Stimulated activated CD8-positive, alpha-beta memory T cell treated with anti-CD3 and anti-CD28 coated beads, Interleukin-15, amount 100 ng/mL, for 48 hours (primary cell): ENCODE measurements at regions not wholly inside any gene's neighbourhood (a gene's known extent, or its start where the extent isn't known, plus 50 kb on each side); places are given as distances from the start of the nearest gene placed in this dataset.

ENCODE experiments used
- DNase-seq, 2 donors: peaks; one replicate each; pipeline ENCODE4 v3.0.0-alpha.2; 2020; ENCODE audit warnings: low read depth in 2 of 2

DNA sequence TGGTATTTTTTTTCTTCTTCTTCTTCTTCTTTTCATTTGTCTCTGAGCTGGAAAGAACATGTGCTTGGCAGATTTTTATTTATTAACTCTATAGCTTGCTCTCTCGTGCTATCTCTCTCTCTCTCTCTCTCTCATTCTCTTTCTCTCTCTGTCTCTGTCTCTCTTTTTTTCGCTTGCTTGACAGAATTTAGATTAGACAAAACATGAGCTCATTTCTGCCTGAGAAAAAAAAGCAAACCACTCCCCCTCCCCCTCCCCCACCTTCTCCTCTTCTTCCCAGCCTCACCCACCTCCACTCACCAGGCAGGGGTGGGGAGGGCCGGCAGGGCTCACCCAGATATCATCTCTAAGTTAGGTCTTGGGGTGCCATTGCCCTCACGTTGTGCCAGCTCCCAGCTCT is 81.5 kb downstream of the PJA1 start:
- DNase-seq, result no peak

DNA sequence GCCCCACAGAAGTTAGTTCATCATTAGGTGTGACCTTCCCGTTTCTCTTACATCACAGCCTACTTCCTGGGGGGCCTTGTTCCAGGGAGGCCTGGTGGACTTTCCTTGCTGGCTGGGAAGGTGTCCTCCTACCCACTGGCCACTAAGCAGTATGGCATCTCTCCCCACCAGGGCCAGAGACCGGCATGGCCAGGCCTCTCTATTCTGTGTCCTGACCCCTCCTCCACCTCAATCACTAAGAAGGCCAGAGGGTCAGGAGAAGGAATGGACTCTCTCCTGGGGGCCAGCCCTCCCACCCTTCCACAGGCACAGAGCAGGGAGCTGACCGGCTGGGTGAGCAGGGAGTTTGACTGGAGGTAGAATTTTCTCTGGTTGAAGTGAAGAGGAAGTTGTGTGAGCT is 81.9 kb downstream of the PJA1 start:
- no peak for DNase-seq

DNA sequence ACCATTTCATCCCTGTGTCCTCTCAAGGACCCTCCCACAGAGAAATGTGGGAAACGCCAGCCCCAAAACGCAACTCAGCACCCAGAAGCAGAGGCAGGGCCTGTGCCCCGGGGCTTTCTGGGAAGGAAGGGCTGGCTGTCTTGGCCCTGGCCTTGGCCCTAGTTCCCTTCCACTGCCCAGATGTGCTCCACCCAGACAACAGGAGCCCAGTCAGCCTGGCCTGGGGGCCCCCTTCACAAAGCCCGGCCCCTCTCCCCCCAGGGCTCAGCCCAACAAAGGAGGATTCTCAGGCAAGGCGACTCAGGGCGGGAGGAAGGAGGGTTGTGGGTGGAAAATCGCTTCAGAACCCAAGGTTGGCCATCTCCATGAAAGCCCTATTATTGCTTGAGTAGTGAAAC is 82.5 kb downstream of the PJA1 start:
- DNase-seq, result no peak

DNA sequence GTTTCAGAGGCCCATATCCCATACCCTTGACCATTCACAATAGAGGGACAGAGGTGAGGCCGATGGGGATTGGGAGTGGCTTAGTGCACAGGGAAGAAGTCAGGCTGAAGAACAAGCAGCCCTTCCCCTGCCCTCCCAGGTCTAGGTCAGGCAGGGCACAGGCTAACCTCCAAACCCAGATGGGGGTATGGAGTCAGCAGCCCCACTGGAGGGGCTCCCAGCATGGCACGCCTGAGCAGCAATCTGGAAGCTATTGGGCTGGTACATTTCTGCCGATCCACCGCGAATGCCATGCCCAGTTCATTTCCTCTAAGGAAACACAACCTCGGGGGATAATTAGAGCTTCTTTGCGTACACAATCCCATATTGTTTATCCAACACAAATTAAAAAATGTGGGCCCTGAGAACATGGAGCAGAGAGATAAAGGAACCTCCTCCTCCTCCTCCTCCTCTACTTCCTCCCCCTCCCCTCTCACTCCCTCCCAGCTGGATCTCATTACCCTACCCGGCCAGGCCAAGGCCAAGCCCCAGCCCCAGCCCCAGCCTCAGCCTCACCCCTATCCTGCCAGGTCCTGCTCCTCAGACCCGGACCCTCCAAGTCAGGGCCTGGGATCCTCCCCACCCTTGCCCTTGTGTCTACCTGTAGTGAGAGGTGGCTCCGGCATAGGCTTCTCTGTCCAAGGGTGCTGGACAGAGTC is 83.0 kb downstream of the PJA1 start:
- no peak for DNase-seq

DNA sequence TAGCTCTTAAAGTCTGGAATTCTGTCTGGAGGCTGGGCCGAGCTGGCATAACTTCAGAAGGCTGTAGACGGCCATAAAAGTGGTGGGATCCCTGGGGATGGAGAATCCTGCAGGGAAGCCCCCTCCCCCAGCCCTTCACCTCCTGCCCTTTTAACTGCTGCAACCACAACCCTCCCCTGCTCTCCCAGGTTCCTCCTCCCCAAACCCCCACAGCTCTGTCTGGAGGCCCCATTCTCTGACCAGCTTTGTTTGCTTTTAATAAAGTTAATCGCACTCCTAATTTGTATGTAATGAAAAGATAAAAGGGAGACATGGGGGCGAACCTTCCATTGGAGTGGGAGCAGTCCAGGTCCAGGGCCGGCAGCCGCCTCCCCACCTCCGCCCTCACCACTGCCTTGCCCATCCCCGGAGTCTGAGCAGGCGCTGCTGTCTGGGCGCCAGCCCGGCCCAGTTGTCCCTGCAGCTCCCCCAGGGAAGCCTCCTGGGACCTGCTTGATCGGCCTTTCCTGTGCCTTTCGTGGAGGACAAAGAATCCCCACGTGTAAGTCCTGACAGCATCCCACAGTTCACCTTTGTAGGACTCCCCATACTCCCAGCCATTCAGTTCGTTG is 84.3 kb downstream of the PJA1 start:
- no peak for DNase-seq

DNA sequence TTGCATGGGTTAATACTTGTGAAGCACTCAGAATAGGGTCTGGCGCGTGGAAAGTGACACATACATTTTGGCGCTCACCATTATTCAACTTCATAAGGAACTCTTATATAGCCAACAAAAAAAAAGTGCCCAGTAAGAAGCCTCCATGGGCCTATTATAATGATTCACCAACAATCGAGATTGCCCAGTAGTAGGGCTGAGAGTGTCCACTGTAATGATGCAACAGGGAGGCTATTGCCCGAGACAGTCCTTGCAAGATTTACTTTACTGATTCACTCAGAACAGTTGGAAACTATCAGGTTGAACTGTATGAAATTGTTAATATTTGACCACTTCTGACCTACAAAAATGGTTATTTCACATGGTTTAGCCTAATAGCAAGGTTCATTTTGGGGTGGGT is 86.0 kb downstream of the PJA1 start:
- DNase-seq, result no peak

DNA sequence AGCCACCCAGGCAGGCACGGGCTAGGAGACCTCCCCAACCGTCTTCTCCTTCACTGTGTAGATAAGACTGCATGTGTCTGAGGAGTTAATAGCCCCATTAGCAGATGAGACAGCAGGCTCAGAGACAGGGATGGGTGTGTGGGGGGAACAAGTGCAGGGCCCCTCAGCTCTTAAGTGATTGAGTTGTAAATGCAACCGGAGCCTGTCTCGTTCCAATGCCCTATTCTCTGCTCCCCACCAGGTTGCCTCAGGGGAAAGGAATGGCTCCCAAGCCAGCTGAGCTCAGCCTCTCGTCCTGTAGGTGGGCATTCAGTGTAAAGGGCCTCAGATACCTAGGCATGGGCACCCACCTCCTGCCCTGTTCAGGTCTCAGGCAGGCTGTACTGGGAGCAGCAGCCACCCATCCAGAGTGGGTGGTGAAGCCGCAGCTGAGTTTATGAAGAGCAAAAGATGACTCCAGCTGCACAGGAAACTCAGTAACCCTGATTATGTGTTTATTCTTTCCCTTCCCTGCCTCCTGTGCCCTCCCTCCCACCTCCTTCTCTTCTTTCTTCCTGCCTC is 87.3 kb downstream of the PJA1 start:
- DNase-seq, result no peak

DNA sequence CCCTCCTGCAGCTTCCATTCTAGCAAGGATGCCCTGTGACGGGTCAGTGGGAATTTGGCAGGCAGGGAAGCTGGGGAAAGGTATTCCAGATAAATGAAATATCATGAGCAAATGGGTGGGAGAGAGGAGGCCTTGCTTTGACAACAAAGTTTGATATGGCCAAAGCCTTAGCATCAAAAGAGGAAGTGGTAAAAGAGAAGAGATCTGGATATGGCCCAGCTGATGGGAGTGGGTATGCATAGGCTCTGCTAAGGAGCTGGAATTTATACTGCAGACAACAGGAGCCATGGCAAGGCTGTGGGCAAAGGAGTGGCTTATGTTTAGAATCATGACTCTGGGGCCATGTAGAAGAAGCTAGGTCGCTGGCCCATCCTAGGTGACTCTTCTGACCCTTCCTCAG is 89.2 kb downstream of the PJA1 start:
- no peak for DNase-seq

DNA sequence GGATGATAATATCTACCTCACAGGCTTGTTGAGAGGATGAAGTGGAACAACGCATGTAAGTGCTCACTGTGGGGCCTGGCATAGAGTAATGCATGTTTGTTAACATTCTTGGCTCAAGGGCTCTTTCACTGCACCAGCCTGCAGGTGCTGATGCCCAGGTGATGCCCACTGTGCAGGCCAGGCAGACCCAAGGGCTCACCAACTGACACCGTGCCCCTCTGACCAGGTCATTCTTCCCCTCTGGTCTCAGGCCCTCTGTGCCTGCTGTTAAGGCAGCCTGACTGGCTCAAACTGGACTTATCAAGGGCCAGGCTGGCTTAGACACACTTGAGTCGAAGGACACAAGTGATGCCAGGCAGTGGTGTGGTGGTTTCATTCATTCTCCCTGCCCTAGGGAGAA is 90.5 kb downstream of the PJA1 start:
- DNase-seq, result no peak

DNA sequence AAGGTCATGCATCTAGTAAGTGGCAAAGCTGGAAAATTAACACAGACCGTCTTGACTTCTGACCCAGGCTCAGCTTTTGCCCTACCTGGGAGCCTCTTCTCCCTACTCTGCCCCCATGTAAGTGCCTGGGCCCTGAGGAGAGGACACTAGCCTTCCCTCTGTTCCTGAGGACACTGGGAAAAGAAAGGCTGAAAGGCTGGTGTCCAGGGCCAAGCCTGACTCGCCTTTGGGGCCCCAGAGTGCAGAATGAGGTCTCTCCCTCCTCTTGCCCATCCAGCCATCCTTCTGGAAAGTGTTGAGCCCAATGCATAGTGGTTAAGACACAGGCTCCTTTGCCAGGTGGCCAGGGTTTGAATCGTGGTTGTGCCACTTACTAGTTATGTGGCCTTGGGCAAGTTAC is 91.5 kb downstream of the PJA1 start:
- DNase-seq, result no peak

DNA sequence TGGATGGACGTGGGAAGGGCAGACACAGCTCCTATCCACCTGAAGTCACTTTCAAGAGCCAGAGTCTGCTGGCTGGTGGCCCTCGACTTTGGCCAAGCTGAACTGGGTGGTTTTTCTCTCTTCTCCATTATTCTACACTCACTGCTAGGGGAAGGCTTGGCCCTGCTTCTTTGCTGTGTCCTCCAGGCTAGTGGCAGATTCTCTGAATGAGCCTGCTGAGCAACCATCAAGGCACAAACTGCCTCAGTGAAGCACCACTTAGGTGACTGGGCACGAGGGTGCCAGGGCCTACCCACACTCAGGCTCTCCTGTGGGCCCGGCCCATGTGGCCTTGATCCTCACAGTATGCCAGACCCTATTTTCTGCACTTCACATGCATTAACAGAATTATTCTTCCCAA is 92.0 kb downstream of the PJA1 start:
- no peak for DNase-seq

DNA sequence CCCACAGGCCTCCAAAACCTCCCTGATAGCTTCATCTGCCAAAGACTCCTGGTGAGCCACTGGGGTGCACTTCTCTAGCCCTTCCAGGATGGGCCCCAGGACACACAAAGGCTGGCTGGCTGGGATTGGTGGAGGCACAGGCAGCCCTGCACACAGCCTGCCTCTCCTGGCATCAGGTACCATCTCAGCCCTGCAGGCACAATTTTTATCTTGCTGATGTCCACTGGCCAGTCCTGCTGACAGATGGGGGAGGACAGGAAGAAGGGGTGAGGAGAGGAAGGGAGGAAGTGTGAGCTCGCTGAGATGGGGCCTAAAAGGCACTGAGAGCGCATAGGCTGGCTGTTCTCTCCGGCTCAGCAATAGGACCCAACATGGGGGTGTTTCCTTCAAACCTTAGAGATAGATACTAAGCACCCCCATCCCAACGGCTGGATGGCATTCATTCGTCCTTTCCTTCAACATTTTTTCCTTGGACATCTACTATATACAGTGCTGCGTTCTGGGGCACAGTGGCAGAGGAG is 92.7 kb downstream of the PJA1 start:
- no peak for DNase-seq

DNA sequence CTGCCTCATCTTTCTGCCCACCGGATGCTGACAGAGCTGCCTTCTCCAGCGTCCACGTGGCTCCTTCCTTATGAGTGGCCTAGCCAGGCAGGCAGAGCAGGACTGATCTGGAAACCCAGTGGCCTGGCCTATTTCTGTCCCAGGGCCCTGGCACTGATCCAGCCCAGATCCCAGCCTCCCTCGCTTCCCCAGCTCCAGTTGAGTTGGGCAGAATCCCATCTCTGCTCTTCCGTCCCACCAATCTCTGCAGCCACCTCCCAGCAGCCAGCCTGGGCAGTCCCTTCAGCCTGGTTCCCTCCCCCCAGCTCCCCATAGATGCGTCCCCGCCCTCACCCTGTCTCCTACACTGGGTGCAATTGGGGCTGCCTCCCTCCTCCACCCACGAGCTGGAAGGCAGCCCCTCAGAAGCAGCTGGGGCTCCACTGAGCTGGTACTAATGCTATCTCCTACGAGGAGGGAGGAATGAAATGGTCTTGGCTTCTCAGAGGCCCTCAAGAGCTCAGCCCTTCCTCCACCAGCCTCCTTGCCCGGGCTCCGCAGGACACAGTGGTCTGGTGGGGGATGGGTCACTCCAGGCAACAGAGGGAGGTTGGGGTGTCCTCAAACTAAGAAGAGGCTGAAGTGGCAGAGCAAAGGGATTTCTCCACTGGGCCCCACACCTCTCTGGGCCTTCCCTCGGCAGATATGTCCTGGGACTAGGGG is 94.2 kb downstream of the PJA1 start:
- no peak for DNase-seq

DNA sequence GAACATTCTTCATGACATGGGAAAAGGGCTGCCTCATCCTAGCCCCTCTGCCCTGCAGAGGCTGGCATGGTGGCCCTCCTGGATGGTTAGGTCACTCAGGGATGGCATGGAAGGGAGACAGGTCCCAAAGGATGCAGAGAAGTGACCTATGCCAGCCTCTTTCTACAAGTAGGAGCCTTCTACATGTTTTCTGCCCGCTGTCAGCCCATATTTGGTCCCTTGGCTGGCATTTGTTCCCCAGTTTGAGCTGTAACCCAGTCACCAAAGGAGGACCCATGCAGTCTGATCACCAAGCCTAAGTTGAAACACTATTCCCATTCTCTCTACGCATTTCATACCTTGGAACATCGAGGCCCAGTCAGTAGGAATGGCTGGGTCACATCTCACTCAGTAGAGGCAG is 95.4 kb downstream of the PJA1 start:
- no peak for DNase-seq

DNA sequence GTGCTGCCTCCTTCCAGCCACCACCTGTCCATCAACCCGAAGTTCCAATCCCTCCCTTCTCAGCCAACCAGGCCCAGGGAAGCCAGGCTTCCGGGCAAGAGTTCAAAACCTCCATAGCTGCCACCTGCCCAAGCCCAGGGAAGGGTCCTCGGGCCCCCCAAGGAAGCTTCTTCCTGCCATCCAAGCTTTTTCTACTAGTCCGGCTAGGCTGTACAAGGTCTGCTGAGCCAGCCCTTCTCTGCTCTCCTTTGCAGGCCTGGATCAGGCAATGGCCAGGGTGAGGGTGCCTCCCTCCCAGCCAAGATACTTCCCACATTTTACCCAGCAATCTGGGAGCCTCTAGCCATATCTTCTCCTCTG is 96.2 kb downstream of the PJA1 start:
- no peak for DNase-seq

DNA sequence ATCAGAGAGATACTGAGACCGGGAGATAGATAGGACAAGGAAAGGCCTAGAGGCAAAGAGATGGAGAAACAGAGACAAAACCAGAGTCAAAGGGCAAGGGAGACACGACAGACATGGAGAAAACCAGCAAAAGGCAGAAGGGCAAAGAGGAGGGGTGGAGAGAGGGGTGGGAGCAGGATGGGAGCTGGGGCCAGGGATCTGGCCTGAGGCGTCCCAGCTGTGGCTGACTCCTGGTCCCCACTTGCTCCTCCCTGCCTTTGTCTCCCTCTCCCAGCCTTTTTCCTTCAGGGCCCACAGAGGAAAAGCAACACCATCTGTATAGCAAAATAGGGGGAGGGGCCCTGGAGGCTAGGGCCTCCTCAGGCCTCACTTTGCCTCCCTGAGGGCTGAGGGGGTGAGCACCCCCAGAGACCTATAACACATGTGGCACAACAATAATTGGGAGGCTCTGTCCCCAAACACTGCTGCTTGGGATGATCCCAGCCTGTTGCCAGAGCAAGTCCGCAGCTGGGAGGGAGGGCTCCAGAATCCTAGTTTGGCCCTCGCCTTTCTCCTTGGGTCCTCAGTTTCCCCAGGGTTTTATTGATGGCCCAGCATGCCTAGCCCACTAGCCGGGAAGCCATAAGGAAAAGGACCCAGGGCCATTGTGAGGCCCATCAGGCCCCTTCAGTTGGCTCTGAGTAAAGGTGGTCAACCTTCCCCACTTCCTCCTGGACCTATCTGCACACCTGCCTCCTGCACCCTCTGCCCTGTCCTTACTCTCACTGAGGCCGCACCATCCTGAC is 96.8 kb downstream of the PJA1 start:
- no peak for DNase-seq

DNA sequence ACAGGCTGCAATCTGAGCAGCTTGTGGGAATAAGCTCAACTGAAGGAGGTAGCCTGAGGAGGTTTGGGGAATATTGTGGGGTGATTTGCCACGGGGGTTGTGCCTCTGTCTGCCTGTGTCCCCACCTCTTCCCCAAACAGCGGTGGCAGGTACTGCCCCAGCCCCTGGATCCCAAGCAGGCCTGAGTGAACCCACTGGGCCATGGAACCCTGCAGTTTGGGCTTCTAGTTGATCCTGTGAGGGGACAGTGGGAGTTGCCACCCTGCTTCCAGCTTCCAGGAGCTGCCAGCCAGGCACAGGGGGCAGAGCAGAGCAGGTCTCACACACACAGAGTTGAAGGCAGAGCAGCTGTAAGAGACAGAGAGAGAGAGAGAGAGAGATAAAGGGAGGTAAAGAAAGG is 97.4 kb downstream of the PJA1 start:
- no peak for DNase-seq

DNA sequence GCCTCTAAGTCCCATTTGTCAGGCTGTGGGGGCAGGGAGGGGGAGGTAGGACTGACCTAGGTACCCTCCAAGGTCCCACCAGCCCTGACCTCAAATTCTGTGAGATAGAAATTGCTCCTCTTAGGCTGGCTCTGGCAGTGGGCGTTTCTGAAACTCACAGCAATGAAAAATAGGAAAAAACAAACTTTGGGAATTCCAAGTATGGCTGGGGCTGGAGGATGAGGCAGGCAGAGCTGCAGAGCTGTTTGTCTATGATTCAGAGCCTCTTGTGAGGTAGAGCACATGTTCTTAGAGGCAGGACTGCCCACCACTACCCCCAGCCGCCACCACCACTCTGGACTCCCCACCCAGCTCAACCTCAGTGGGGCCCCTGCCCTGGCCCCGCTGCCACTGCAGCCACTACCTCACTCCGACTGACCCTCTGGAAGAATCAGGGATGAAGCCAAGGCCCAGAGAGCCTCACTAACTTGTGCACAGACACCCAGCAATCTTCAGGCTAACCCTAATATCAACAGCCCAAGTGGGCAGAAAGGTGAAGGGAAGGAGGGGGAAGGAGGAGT is 98.2 kb downstream of the PJA1 start:
- no peak for DNase-seq

DNA sequence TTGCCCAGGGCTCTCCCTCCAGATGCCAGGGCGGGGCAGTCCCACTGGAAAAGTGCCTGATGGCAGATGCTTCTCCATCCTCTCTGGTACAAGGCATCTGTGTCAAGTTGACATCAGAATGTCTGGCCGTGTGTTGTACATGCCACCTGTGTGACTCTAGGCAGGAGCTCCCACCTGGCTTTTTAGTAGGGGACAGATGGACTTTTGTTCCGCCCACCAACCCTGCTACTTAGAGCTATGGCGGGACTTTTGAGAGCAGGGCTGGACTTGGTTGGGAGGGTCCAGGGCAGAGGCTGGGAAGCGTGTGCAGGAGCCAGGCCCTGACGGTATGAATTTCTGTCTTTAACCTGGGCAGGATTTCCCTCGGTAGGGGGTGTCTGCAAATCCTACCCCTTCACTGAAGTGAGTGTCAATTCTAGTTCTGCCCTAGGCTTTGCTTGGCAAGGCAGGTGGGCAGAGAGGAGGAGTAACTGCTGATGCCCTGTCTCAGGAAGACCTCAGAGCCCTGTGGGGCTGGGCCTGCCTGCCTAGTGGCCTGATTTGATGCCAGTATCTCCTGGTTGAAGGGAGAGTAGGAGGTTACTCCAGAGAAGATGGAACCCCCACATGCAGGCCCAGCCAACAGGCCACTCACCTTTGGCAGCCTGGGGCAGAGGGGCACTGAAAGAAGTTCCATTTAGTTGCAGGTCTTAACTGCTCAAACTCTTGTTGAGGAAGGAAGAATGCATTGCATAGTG is 99.1 kb downstream of the PJA1 start:
- no peak for DNase-seq

DNA sequence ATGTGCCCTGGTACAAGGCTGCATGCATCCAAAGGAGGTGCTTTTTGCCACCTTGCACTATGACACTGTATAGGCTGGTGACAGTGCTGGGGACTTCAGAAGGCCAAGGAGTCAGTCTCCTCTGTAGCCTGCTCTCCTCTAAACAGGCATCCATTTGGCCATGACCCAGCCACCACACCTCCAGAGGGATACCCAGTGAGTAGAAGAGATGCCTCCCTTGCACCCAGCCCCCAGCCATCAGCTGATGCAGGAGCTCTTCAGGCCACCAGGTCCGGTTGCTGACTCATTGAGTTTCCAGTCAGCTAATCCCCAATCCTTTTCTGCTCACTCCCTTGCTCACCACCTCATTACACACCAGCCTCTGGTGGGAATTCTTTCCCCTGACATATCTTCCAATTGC is 99.8 kb downstream of the PJA1 start:
- no peak for DNase-seq

DNA sequence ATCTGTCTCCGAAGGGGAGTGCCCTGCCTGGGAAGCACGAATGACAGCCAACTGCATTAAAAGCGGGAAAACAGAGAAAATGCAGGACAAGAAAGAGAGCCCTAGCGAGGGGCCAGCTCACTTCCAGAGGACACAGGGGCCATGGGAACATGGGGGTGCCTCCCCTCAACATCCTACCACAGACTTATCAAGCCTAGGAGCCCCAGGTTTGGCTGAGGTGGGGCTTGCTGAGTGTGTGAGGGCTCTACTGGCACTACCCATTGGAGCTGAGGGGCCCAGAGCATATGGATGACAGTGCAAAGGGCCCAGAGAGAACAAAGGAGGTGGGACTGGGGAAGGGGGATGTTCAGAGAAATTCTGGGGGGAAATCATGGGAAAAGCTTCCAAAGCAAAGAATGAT is 101.8 kb downstream of the PJA1 start:
- no peak for DNase-seq
